Loucy (cell line): ENCODE measurements at regions not wholly inside any gene's neighbourhood (a gene's known extent, or its start where the extent isn't known, plus 50 kb on each side); places are given as distances from the start of the nearest gene placed in this dataset.

ENCODE experiments used
- CTCF ChIP-seq: fragments of 200-600 bp; sonication (generic); conservative IDR thresholded peaks from 2 replicates; pipeline ENCODE4 v1.5.1; 2014; ENCODE audit warnings: mild to moderate bottlenecking, antibody characterized with exemption, low read length
- EZH2phosphoT487 ChIP-seq: fragments of 200-600 bp; IDR thresholded peaks from 2 replicates; pipeline ENCODE4 v1.6.1; 2018; ENCODE audit warnings: antibody characterized with exemption, mild to moderate bottlenecking, moderate library complexity, borderline replicate concordance

- TF ChIP-seq CTCF: no peak
- TF ChIP-seq EZH2phosphoT487: no peak
These were observed 202.0 kb downstream of the SHQ1 start for GRCh38 chr3:72646263-72646662.
